ENCODE measurements at regions not wholly inside any gene's neighbourhood (a gene's known extent, or its start where the extent isn't known, plus 50 kb on each side); places are given as distances from the start of the nearest gene placed in this dataset.

DNA sequence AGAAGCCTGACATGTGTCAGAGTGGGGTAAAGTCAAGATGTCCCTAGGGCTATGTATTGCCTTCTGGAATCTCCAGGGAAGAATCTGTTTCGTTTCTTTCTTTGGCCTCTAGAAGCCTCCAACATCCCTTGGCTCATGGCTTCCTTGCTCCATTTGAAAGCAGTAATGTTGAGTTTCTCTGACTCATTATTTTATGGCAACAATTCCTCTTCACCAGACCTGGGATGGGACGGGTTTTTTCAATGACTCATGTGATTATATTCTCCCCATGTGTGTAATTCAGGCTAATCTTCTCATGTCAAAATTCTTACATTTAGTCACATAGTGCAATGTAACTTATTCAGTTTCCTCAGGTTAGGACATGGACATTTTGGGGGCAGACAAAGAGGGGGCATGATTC lies 1038.6 kb downstream of the CBLN2 start:
- TF ChIP-seq, protein P1, sequence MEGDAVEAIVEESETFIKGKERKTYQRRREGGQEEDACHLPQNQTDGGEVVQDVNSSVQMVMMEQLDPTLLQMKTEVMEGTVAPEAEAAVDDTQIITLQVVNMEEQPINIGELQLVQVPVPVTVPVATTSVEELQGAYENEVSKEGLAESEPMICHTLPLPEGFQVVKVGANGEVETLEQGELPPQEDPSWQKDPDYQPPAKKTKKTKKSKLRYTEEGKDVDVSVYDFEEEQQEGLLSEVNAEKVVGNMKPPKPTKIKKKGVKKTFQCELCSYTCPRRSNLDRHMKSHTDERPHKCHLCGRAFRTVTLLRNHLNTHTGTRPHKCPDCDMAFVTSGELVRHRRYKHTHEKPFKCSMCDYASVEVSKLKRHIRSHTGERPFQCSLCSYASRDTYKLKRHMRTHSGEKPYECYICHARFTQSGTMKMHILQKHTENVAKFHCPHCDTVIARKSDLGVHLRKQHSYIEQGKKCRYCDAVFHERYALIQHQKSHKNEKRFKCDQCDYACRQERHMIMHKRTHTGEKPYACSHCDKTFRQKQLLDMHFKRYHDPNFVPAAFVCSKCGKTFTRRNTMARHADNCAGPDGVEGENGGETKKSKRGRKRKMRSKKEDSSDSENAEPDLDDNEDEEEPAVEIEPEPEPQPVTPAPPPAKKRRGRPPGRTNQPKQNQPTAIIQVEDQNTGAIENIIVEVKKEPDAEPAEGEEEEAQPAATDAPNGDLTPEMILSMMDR (IDR thresholded peaks at IDR 0.05), result no peak
- TF ChIP-seq POLR2A (IDR thresholded peaks at IDR 0.05) (no peak), POLR2AphosphoS5 (IDR thresholded peaks at IDR 0.05) (no peak), EP300 (IDR thresholded peaks at IDR 0.05) (no peak)

Data from suprapubic skin (tissue), 4 donors.